ENCODE measurements at regions not wholly inside any gene's neighbourhood (a gene's known extent, or its start where the extent isn't known, plus 50 kb on each side); places are given as distances from the start of the nearest gene placed in this dataset.
"Not testable (repeated sequence)": the region's sequence is repeated elsewhere in the genome, so short reads cannot be mapped to it uniquely, and the experiment has no call there.

DNA sequence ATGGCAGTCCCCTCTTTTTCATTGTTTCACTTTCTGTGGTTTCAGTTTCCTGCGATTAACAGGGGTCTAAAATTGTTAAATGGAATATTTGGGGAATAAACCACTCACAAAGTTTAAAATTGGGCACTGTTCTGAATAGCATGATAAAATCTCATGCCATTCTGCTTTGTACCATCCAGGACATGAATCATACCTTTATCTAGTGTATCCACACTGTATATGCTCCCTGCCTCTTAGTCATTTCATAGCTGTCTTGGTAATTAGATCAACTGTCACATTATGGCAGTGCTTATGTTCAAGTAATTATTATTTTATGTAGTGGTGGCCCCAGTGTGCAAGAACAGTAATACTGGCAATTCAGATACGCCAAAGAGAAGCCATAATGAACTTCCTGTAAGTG is 734.5 kb downstream of the ZPLD1 start:
- ATAC-seq (no peak), DNase-seq (no peak)

DNA sequence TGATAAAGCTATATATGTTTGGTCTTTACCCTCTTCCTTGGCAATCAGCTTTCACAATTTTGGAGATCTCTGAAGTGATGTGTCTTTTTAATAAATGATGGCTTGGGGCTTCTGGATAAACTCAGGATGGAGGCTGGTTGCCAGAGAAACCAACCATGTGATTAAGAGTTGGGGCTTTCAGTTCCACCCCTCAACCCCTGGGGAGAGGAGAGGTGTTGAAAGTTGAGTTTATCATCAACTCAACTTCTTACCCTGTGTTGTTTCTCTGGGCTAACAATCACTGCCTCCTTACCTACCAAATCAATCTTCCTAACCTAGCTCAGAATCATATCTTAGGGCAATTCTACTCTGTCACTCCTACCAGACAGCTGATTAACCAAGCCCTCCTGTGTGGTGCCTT is 735.8 kb downstream of the ZPLD1 start:
- DNase-seq = no peak
- no peak for ATAC-seq

DNA sequence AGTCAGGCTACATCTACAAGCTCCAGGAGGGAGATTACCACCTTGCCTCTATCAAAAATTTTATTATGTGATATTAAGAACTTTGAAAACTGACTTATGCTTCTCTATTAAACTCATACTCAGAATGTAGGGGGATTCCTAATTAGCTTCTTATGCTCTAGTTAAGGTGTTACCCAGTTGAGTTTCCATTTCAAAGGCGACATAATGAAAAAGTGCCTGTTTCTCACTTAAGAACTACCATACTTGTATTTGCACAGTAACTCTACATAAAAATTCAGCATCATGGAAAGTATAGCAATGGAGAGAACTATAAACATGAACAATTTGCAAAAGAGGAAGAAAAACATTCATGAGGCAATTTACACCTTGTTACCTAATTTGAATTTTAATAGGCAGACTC is 739.1 kb downstream of the ZPLD1 start:
- DNase-seq = no peak
- no peak for ATAC-seq

DNA sequence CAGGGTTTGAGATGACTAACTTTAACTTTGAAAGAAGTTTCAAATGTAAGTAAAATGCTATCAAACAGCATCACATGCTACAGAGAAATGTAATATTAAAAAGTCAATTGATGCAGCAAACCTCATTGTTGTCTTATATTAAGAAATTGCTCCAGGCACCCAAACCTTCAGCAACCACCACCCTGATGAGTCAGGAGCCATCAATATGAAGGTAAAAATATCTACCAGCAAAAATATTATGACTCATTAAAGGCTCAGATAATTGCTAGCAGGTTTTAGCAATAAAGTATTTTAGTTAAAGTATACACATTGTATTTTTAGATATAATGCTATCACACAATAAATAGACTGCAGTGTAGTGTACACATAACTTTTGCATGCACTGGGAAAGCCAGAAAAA is 746.3 kb downstream of the ZPLD1 start:
- DNase-seq (no peak), ATAC-seq (no peak)

DNA sequence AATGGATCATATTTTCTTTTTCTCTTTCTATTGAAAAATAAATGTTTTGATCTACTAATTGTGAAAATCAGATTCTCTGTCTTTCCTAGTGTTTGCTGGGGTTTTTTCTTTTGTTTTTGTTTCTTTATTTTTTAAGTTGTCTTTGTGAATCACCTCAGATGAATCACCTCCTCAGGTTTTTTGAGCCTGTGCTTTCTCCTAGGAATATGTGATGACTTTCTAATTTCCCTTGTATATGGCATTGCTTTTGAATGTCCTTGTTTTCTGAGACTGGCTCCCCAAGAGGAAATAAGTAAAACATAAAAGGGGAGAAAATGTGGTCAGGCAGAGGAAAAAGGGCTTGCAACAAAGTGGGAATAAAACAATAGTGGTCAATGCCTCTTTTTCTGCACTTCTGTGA is 750.0 kb downstream of the ZPLD1 start:
- ATAC-seq (no peak), DNase-seq (no peak)

DNA sequence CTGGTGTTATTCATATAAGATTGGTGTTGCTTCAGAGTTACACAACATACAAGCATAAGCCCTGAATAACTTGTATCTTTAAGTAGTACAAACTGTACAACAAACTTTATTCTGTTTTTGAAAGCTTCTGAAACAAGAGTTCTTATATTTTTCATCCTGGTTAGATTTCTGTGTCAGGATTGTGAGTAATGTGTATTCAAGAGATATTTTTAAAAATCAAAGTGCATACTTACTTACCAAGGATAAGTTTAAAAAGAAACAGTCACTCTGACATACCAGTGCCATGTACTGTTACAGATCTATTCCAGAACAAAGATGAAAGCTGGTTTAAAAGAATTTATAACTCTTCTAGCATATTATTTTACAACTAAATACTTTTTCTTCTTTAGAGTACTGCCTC is 755.1 kb downstream of the ZPLD1 start:
- ATAC-seq (no peak), DNase-seq (no peak)

DNA sequence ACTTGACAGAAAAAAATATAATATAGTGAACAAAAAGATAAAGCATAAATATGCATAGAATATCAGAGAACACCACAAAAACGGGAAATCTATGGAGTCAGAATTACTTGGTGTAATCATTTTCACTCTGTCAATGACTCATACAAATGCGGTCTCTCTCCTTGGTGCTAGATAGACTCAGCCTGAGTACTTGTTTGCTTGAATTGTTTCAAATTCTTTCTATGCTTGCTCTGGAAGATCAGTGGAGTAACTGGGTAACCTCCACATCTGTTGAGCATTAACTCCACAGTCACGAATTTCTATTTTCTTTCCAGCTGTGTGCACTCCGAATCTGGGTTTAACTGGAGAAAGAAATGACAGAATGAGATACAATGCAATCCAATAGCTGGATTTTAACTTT is 760.4 kb downstream of the ZPLD1 start:
- DNase-seq = no peak
- no peak for ATAC-seq

DNA sequence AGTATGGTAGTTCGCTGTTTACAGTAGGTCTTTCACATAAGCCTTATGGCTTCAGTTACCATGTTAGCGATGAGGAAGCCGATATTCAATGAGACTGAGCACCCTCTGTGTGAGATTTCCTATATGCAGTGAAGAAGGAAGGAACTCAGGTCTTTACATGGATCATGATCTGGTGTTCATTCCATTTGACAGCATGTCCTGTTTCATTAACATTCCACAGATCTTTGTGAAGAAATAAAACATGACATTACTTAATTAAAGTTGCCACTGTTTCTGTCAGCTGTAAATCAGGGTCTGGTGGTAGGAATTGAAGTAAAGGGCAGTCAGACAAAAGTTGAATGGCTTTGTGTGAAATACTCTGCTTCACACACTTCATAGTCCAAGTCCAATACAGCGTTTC is 768.6 kb downstream of the ZPLD1 start:
- no peak for ATAC-seq

DNA sequence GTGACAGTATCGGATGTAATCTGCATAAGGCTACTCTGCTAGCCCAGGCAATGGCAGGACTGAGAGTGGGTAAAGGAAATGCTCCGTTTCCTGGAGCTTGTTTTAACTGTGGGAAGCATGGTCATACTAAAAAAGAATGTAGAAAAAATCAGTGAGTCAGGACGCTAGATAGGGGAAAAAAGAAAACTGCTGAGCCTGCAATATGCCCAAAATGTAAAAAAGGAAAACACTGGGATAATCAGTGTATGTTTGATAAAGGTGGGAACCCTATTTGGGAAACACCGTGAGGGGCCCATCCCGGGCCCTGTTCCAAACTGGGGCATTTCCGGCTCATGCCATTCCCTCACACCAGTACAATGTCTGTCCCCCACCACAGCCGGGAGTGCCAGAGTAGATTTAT is 775.8 kb downstream of the ZPLD1 start:
- DNase-seq (no peak), ATAC-seq (no peak)

More for the DNA sequence above, 768.6 kb downstream of the ZPLD1 start:
- DNase-seq = no peak

DNA sequence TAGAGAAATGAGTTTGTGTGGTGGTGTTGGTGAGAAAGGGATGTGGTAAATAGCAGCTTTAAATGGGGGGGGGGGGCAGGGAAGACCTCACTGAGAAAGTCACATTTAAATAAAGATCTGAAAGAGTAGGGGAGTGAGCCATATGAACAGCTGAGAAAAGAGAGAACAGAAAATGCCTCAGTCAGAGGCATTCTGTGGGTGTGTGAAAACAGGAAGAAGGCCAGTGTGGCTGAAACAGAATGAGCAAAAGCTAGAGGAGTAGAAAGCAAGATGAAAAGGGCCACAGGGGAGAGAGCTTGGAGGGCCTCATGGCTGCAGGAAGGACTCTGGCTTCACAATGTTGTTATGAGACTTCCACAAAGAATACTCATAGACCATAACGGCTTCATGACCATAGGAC is 783.3 kb downstream of the ZPLD1 start:
- DNase-seq (no peak), ATAC-seq (no peak)

DNA sequence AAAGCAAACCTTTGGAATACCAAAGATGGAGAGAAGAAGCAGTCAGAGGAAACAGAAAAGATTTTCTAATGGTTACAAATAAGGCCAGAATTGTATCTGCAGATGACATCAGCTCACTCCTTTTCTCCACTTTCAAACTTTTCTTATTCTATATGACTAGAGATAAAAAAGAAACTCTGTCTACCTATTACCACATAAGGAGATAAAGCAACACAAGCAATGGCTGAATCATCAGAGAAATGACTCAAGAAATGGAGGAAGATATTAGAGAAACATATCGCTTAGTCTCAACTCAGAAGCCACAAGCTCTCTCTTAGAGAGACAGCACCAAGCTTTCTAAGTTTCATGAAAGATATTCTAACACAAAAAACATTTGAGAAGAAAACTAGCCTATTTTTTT is 784.0 kb downstream of the ZPLD1 start:
- DNase-seq (no peak), ATAC-seq (no peak)

DNA sequence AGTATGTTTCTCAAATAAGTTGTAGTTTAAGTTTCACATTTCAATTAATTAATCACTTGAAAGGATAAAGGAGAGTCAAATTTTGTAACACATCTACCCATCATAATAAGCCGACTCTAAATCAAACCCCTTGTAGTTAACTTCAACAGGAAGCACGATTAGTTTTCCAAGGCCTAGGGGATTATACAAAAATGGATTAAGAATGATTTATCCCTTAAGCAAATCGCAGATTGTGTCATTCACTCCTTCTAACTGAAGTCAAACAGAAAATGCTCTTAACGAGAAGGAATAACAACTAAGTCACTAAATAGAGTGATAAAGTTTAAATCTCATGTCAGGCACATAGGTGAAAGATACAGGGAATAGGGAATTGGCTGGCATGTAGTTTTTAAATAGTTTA is 792.8 kb downstream of the ZPLD1 start:
- ATAC-seq = no peak
- DNase-seq = no peak

DNA sequence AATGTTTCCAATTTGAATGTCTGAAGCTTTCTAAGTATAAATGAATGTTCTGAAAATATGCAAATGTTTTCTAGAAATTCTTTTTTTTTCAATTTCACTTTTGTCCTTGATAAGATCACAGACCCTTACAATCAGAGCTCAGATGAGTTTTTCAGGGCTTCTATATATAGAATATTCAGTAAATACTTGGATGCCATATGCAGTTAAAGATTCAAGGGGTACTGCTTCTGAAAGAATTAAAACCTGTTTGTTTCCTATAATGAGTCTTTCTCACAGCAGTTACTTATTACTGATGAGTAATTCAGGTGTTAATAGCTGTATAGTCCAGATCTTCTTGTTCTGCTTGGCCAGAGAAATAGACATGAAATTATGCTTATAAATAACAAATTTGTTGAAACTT is 812.6 kb downstream of the ZPLD1 start:
- ATAC-seq = no peak
- DNase-seq = no peak

DNA sequence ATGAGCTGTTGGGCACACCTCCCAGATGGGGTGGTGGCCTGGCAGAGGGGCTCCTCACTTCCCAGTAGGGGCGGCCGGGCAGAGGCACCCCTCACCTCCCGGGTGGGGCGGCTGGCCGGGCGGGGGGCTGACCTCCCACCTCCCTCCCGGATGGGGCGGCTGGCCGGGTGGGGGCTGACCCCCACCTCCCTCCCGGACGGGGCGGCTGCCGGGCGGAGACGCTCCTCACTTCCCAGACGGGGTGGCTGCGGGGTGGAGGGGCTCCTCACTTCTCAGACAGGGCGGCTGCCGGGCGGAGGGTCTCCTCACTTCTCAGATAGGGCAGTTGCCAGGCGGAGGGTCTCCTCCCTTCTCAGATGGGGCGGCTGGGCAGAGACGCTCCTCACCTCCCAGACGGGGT is 820.0 kb downstream of the ZPLD1 start:
- not testable (repeated sequence) for ATAC-seq, DNase-seq

DNA sequence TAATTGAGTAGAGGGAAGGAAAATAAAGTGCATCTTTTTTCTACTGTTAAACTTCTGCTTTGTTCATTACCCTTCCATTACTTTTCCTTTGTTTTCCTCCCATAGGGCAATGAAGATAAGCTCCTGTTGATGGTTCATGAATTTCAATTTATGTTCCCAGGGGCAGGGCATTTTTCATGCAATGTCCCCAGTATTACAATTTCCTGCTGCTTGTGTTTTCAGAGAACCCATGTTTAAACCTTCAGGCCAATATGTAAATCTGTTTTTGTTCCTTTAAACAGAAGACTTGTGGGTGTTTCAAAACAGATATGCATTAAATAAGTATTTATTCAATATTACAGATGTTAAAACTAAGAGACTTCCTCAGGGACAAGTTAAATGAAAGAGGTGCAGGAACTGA is 834.5 kb downstream of the ZPLD1 start:
- ATAC-seq (no peak), DNase-seq (no peak)

DNA sequence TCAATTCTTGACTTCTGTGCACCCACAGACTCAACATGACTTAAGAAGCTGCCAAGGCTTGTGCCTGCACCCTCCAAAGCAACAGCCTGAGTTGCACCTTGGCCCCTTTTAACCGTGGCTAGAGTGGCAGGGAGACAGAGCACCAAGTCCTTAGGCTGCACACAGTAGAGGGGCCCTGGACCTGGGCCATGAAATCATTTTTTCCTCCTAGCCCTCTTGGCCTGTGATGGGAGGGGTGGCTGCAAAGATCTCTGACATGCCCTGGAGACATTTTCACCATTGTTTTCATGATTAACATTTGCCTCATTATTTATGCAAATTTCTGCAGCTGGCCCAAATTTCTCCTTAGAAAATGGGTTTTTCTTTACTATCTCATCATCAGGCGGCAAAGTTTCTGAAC is 836.8 kb downstream of the ZPLD1 start:
- no peak for DNase-seq

DNA sequence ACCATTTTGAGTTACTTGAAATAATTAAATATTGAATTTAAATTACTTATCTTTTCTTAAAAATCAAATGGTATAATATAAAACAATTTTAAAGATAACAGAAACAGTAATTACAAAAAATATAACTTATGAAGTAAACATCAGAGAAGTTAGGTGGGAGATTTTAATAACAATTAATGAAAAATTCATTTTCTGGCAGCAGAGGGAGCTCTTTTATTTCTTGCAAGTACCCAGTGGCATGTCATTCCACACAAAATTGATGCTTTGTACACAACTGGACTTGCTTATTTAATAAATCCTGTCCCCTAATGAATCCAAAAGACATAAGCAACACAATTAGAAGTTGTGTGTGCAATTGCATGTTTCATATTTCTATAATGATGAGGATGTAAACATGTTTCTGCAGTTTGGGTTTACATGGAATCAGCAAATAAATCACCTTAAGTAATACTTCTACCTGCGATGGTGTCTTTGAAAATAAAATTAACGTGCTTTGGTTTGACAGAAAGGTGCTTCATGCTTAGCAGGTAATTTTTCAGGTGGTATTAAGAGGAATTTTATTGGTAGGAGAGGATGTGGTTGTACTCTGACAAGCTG is 861.3 kb downstream of the ZPLD1 start:
- ATAC-seq = no peak
- DNase-seq = no peak

More for the DNA sequence above, 836.8 kb downstream of the ZPLD1 start:
- no peak for ATAC-seq

DNA sequence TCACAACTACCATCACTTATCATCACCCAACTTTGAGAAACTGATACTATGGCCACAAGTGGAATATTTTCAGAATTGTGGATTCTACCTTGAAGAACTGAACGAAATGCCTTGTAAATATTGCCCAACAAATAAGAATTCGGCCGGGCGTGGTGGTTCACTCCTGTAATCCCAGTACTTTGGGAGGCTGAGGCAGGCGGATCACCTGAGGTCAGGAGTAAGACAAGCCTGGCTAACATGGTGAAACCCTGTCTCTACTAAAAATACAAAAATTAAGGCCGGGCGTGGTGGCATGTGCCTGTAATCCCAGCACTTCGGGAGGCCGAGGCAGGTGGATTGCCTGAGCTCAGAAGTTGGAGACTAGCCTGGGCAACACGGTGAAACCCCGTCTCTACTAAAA is 862.7 kb downstream of the ZPLD1 start:
- not testable (repeated sequence) for ATAC-seq, DNase-seq

DNA sequence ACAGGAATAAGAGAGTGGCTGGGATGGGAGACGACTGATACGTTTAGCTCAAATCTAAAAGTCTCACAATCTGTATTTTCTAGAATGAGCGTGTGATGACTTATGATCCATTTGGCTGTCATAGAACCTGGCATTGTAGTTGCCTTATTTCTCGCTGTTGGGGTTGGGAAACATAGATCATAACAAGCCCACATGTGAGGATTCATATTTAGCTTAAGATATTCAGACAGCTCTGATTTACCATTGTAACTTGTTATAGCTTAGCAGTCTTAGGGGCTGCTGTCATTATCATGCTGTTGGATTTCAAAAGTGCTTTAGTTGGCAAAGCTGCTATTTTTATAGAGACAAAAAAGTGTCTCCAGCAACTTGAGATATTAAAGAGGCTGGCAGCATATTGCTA is 871.3 kb downstream of the ZPLD1 start:
- ATAC-seq (no peak), DNase-seq (no peak)

DNA sequence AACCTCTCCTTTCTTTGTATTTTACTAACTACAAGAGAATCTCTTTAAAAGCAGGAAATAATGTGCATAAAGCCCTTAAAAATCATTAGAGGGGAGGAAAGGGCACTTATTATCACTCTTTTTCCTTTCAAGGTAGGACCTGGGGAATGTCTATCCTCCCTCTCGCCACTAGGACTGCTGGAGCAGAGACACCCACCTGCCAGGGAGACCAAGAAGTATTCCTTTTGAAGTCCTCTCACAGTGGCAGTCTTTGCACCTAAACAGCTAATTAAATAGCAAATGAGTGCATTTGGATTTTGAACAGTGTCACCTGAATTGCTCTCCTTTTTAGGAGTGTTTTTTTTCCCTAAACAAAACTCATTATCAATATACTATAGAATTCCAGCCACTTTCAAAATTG is 874.1 kb downstream of the ZPLD1 start:
- no peak for DNase-seq
- ATAC-seq = no peak

DNA sequence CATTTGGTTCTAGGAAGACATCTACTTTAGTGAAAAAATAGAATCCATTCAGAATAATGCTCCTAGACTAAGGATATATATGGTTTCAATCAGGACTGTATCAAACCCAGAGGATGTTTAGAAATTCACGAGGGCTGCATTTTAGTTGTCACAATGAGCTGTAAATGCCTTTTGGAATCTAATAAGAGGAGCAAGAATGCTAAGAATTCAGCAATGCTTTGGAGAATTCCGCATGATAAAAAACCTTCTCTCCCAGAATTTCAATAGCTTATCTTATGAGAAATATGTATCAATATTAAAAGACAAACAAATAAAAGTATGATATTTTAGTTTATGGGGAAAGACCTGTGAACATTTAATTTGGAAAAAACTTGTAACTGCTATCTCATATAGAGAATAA is 885.1 kb downstream of the ZPLD1 start:
- DNase-seq (no peak), ATAC-seq (no peak)

DNA sequence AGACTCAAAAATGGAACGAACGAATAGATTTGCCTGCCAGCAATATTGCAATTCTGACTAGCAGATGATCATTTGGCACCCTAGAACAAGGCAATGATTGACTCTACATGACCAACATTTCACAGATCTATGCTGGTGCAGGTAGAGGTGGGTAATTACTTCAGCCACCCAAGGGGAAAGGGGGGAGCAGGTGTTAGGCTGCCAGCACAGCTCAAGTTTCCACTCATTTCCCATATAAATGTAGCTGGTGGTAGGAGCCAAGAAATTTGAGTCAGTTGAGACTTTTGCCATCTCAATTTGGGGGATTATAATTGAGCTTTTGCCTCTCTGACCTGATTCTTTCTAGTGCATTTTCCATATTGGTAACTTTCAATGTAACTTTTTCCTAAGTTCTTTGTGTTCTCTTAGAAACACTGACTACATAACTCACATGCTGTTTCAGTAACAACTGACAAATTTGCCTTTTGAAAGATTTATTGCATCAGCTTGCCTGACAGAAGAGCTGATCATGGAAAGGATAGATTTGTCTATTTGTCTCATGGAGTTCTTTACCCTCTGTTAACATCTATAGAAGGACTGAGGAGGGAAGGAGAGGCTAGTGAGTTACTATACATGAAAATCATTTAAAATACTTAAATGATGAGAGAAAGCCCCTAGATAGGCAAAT is 902.5 kb downstream of the ZPLD1 start:
- no peak for DNase-seq
- no peak for ATAC-seq

DNA sequence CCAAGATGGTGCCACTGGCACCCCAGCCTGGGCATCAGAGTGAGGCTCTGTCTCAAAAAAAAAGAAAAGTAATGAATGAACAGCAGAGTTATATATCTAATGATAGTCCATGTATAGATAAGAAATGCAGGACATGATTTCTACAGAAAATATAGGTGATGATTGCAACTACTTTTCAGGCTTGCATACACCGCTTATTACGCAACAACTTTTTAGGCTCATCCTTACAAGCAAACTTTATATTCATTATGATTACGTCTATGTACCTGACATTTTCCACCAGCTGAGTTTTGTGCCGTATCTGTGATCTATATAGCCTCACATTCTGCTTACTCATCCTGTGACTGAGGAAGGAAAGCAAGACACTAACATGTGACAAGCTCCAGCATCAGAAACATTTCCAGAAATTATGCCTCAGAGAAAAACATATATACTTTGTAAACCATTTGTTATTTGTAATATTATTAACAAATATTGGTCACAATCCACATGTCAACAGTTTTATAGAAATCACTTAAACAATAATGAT is 906.3 kb downstream of the ZPLD1 start:
- no peak for ATAC-seq
- no peak for DNase-seq

DNA sequence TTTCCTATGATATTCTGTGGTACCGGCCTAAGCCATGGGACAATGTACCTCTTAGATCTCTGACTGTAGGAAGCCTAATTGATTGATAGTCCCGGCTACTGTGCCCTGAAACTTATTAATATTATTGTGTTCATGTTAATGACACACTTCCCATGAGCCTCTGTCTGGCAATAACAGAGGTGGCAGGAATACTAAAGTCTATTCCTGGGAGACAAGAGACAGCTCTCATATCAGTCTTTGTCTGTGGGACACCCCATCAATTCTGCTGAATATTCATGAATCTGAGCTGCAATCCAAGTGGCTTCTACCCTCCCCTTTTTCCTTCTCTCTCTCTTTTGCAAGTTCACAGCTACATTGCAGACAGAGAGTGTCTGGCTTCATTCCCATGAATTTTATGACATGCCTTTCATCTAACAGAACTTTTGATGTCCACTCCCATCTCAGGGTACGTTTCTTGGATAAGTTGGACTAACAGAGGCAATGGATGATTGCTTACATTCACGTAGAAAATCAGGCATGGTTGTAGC is 907.5 kb downstream of the ZPLD1 start:
- DNase-seq (no peak), ATAC-seq (no peak)
